ENCODE measurements at regions not wholly inside any gene's neighbourhood (a gene's known extent, or its start where the extent isn't known, plus 50 kb on each side); places are given as distances from the start of the nearest gene placed in this dataset.

GRCh38 chr7:138304071-138304320, 156.1 kb upstream of the TRIM24 start:
- Histone ChIP-seq H3K4me1 (ENCODE audit: control insufficient read depth, insufficient read depth, low read length) (no peaks in the 10 kb centered on the region; the same call in 1 of the 2 replicates), H3K9me3 (ENCODE audit: control insufficient read depth, insufficient read depth, low read depth, low read length) (no peaks in the 10 kb centered on the region), H3K4me3 (ENCODE audit: low read depth, low read length) (no peak overlapping the region), H3K36me3 (ENCODE audit: control insufficient read depth in 2 of 2, insufficient read depth in 1 of 2, low read length in 2 of 2) (no peaks in the 10 kb centered on the region), H3K27ac (ENCODE audit: extremely low read depth, low read depth, low read length) (no peak overlapping the region)
- CTCF ChIA-PET, result interaction anchor here (0.6 kb wide), 1 partner anchor 46 kb away, joined by 4 read pairs; no protein-coding TSS in a partner anchor
- POLR2A ChIA-PET, result no interaction called here
- TF ChIP-seq ZNF529 (tag by site-specific recombination; IDR thresholded peaks at IDR 0.05; ENCODE audit: insufficient replicate concordance), result no peak
- TF ChIP-seq ZBTB8A (tag by site-specific recombination; IDR thresholded peaks at IDR 0.05), result no peak
- no peak for TF ChIP-seq ZNF280C (tag by site-specific recombination; IDR thresholded peaks at IDR 0.05)
- TF ChIP-seq TCF7L2 (IDR thresholded peaks at IDR 0.05; ENCODE audit: borderline replicate concordance, low read depth, low read length), result no peak
- TF ChIP-seq ZNF473 (tag by site-specific recombination; IDR thresholded peaks at IDR 0.05), result no peak
- TF ChIP-seq ZNF488 (tag by site-specific recombination; IDR thresholded peaks at IDR 0.05), result no peak
- TF ChIP-seq ZNF184 (tag by site-specific recombination; IDR thresholded peaks at IDR 0.05), result no peak
- no peak for TF ChIP-seq ZXDB (tag by site-specific recombination; IDR thresholded peaks at IDR 0.05)
- no peak for TF ChIP-seq ZNF585B (tag by site-specific recombination; IDR thresholded peaks at IDR 0.05)
- TF ChIP-seq ZNF121 (tag by site-specific recombination; IDR thresholded peaks at IDR 0.05), result no peak
- TF ChIP-seq SCRT2 (tag by site-specific recombination; IDR thresholded peaks at IDR 0.05), result no peak
- no peak for TF ChIP-seq EGR2 (tag by site-specific recombination; IDR thresholded peaks at IDR 0.05; ENCODE audit: low read depth)

- POLR2A ChIA-PET, result interaction anchor here (0.7 kb wide), 1 partner anchor 306 kb away, joined by 3 read pairs; no protein-coding TSS in a partner anchor
- Histone ChIP-seq H3K36me3 (ENCODE audit: control insufficient read depth in 2 of 2, insufficient read depth in 1 of 2, low read length in 2 of 2) (no peaks in the 10 kb centered on the region), H3K9me3 (ENCODE audit: control insufficient read depth, insufficient read depth, low read depth, low read length) (no peaks in the 10 kb centered on the region), H3K4me1 (ENCODE audit: control insufficient read depth, insufficient read depth, low read length) (no peaks in the 10 kb centered on the region), H3K4me3 (ENCODE audit: low read depth, low read length) (no peak overlapping the region), H3K27ac (ENCODE audit: extremely low read depth, low read depth, low read length) (no peak overlapping the region)
- TF ChIP-seq PRDM10 (tag by site-specific recombination; IDR thresholded peaks at IDR 0.05) (no peak), BCL11B (tag by site-specific recombination; IDR thresholded peaks at IDR 0.05; ENCODE audit: low read depth) (no peak), ZNF518A (tag by site-specific recombination; conservative IDR thresholded peaks at IDR 0.05; ENCODE audit: low read depth) (no peak), KLF1 (tag by site-specific recombination; IDR thresholded peaks at IDR 0.05) (no peak), ZNF132 (tag by site-specific recombination; IDR thresholded peaks at IDR 0.05; ENCODE audit: borderline replicate concordance) (no peak), ZNF610 (tag by site-specific recombination; IDR thresholded peaks at IDR 0.05; ENCODE audit: borderline replicate concordance) (no peak), ZNF747 (tag by site-specific recombination; IDR thresholded peaks at IDR 0.05) (no peak), YY1 (tag by site-specific recombination; IDR thresholded peaks at IDR 0.05) (no peak)
- CTCF ChIA-PET, result no interaction called here
Measured at GRCh38 chr7:138307633-138308032, 152.4 kb upstream of the TRIM24 start.

Measured in HEK293 (cell line).